DOHH2 (cell line): ENCODE measurements at regions not wholly inside any gene's neighbourhood (a gene's known extent, or its start where the extent isn't known, plus 50 kb on each side); places are given as distances from the start of the nearest gene placed in this dataset.

ENCODE experiments used
- H3F3A ChIP-seq: fragments of 200-600 bp; sonication (generic), shearing (Covaris generic); 2 replicates; pipeline ENCODE4 v1.6.0; 2016; ENCODE audit warnings: antibody characterized with exemption, mild to moderate bottlenecking; ENCODE audit not compliant: control insufficient read depth, insufficient read depth
- H3K27ac ChIP-seq: fragments of 200-600 bp; sonication (generic); 2 replicates; pipeline ENCODE4 v1.5.1; 2014; ENCODE audit warnings: low read depth, mild to moderate bottlenecking, low read length, moderate library complexity
- H3K27me3 ChIP-seq: fragments of 200-600 bp; sonication (generic); 2 replicates; pipeline ENCODE4 v1.6.1; 2014; ENCODE audit warnings: mild to moderate bottlenecking, low read length, mixed read lengths; ENCODE audit not compliant: control insufficient read depth
- H3K36me3 ChIP-seq: fragments of 200-600 bp; sonication (generic); 2 replicates; pipeline ENCODE4 v1.6.1; 2014; ENCODE audit warnings: mild to moderate bottlenecking, low read length, moderate library complexity, mixed read lengths; ENCODE audit not compliant: control insufficient read depth
- H3K4me1 ChIP-seq: fragments of 200-600 bp; sonication (generic); 2 replicates; pipeline ENCODE4 v1.6.1; 2014; ENCODE audit warnings: mild to moderate bottlenecking, low read length, mixed read lengths; ENCODE audit not compliant: control insufficient read depth
- H3K4me2 ChIP-seq: fragments of 200-600 bp; sonication (generic); 2 replicates; pipeline ENCODE4 v1.6.0; 2014; ENCODE audit warnings: mild to moderate bottlenecking, low read length, moderate library complexity
- H3K4me3 ChIP-seq: fragments of 200-600 bp; sonication (generic); 2 replicates; pipeline ENCODE4 v1.5.1; 2014; ENCODE audit warnings: mild to moderate bottlenecking, low read length, mixed read lengths
- H3K79me2 ChIP-seq: fragments of 200-600 bp; sonication (generic); 2 replicates; pipeline ENCODE4 v1.6.1; 2014; ENCODE audit warnings: mild to moderate bottlenecking, low read length, mixed read lengths; ENCODE audit not compliant: control insufficient read depth
- H3K9me2 ChIP-seq: fragments of 200-600 bp; sonication (generic); replicated peaks from 2 replicates; pipeline ENCODE4 v1.6.1; 2014; ENCODE audit warnings: mild to moderate bottlenecking, low read length, mixed read lengths; ENCODE audit not compliant: control insufficient read depth
- H3K9me3 ChIP-seq: fragments of 200-600 bp; sonication (generic); 2 replicates; pipeline ENCODE4 v1.6.1; 2014; ENCODE audit warnings: antibody characterized with exemption, low read length, mixed read lengths; ENCODE audit not compliant: control insufficient read depth, insufficient read depth
- H4K20me1 ChIP-seq: fragments of 200-600 bp; sonication (generic); 2 replicates; pipeline ENCODE4 v1.6.0; 2014; ENCODE audit warnings: low read depth, mild to moderate bottlenecking, antibody characterized with exemption, low read length, moderate library complexity; ENCODE audit not compliant: control insufficient read depth, insufficient read depth
- EZH2phosphoT487 ChIP-seq: fragments of 200-600 bp; sonication (generic); IDR thresholded peaks from 2 replicates; pipeline ENCODE4 v1.6.1; 2017; ENCODE audit warnings: borderline replicate concordance, mild to moderate bottlenecking, antibody characterized with exemption, low read length, moderate library complexity, mixed read lengths
- TF ChIP-seq, protein P1 (sequence below): fragments of 200-600 bp; sonication (generic); IDR thresholded peaks from one replicate; pipeline ENCODE4 v1.5.1; 2014; ENCODE audit warnings: antibody characterized with exemption, mild to moderate bottlenecking, low read depth, low read length; ENCODE audit not compliant: poor library complexity, severe bottlenecking

DNA sequence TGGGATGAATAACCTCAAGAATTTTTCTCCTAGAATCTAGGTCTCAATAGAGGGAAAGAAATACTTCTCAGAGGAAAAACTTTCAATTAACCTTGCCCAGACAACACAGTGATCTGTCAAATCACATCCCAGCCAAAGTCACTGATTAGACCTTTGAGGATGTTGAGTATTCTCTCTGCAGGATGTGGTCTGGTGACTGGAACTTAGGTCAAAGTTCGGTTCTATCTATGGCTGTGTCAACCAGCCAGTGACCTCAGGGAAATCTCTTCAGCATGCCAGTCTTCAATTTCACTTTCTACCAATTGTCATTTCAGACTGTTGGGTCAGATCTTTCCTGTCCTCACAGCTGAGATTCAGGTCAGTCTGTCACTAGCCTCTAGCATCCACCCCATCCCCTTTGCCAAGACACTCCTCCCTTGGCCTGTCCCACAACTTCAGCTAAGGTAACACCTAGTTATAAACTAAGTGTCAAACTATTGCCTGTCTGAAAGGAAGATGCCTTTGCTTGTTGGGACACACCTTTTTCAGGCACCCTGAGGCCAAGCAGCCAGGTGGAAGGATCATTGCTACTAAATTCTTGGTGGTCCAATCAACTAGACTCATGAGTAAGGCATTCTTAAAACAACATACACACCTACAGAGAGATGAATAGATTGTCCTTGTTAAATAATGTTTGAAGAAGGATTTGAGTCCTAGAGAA lies 156.3 kb upstream of the FST start:
- no peaks in the 10 kb centered on the region for H3K4me1 ChIP-seq
- no peaks in the 10 kb centered on the region for H3K9me3 ChIP-seq
- H3K36me3 ChIP-seq = no peaks in the 10 kb centered on the region
- TF ChIP-seq, protein P1, sequence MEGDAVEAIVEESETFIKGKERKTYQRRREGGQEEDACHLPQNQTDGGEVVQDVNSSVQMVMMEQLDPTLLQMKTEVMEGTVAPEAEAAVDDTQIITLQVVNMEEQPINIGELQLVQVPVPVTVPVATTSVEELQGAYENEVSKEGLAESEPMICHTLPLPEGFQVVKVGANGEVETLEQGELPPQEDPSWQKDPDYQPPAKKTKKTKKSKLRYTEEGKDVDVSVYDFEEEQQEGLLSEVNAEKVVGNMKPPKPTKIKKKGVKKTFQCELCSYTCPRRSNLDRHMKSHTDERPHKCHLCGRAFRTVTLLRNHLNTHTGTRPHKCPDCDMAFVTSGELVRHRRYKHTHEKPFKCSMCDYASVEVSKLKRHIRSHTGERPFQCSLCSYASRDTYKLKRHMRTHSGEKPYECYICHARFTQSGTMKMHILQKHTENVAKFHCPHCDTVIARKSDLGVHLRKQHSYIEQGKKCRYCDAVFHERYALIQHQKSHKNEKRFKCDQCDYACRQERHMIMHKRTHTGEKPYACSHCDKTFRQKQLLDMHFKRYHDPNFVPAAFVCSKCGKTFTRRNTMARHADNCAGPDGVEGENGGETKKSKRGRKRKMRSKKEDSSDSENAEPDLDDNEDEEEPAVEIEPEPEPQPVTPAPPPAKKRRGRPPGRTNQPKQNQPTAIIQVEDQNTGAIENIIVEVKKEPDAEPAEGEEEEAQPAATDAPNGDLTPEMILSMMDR = no peak
- TF ChIP-seq EZH2phosphoT487 = no peak
- no peaks in the 10 kb centered on the region for H3K9me2 ChIP-seq
- H3K4me2 ChIP-seq = no peak overlapping the region
- H3K27me3 ChIP-seq = no peaks in the 10 kb centered on the region
- H4K20me1 ChIP-seq = no peaks in the 10 kb centered on the region
- no peak overlapping the region for H3K4me3 ChIP-seq
- no peaks in the 10 kb centered on the region for H3F3A ChIP-seq
- H3K79me2 ChIP-seq = no peaks in the 10 kb centered on the region
- no peak overlapping the region for H3K27ac ChIP-seq

DNA sequence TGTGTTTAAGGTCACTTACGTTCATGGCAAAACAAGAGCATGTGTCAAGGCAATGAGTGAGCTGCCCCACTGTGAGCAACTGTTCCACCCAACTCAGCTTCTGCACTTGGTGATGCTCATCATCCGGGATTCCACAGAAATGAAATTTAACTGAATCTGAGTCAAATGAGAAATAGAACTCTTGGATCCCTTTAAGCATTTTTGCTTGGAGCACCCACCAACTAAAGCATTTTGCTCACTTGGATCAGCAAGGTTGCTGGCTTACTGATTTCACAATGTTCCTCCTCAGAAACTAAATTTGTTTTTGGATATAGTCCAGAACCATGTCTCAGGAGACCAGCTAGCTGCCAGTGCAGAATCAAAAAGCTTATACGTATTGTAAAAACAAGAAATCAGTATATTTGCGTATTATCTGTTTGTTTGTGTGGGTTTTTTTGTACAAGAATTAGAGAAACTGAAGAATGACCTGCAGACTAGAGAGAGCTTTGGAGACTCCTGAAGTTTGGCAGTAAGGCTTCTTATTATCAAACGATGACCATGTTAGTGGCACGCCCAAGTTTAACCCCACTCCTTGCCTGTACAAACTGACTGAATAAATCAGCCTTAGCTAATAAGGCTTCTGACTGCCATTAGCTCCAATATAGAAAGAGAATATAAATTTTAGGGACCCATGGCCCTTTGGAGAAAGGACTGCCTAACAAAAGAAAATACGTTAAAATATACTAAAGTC lies 153.8 kb upstream of the FST start:
- TF ChIP-seq, protein P1 = no peak
- TF ChIP-seq EZH2phosphoT487 = no peak

DNA sequence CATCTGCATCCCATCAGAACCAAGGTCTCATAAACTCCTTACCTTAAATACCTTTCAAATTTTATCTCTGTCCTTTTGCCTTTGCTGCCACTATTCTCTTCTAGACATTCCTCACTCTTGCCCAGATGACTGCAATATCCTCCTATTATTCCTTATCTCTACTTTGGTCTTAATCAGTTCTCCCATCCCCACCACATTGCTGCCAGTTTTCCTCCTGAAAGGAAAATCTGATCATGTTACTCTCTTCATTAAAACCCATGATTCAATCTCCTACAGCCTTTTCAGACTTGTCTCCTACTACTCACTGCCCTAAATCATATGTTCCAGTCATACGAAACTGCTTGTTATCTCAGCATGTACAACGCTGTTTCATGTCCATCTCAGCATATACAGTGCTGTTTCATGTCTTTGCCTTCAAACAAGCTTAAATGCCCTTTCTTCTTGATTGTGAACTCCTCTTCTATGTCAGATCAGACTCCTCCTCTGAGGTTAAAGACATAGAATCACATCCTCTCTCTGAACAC lies 152.6 kb upstream of the FST start:
- no peaks in the 10 kb centered on the region for H3F3A ChIP-seq
- H3K4me1 ChIP-seq = no peaks in the 10 kb centered on the region
- no peaks in the 10 kb centered on the region for H3K79me2 ChIP-seq
- H3K27me3 ChIP-seq = no peaks in the 10 kb centered on the region
- H3K4me3 ChIP-seq = no peak overlapping the region
- H3K36me3 ChIP-seq = no peaks in the 10 kb centered on the region
- TF ChIP-seq, protein P1 = no peak
- no peak for TF ChIP-seq EZH2phosphoT487
- no peaks in the 10 kb centered on the region for H3K9me2 ChIP-seq
- H4K20me1 ChIP-seq = no peaks in the 10 kb centered on the region
- no peak overlapping the region for H3K4me2 ChIP-seq
- no peak overlapping the region for H3K27ac ChIP-seq
- no peaks in the 10 kb centered on the region for H3K9me3 ChIP-seq

More for the DNA sequence above, 153.8 kb upstream of the FST start:
- H3K27ac ChIP-seq = no peak overlapping the region
- no peaks in the 10 kb centered on the region for H3K9me3 ChIP-seq
- no peaks in the 10 kb centered on the region for H3F3A ChIP-seq
- no peak overlapping the region for H3K4me3 ChIP-seq
- H3K9me2 ChIP-seq = no peaks in the 10 kb centered on the region
- H4K20me1 ChIP-seq = no peaks in the 10 kb centered on the region
- no peaks in the 10 kb centered on the region for H3K27me3 ChIP-seq
- H3K36me3 ChIP-seq = no peaks in the 10 kb centered on the region
- H3K4me1 ChIP-seq = no peaks in the 10 kb centered on the region
- no peak overlapping the region for H3K4me2 ChIP-seq
- no peaks in the 10 kb centered on the region for H3K79me2 ChIP-seq
